ENCODE measurements at regions not wholly inside any gene's neighbourhood (a gene's known extent, or its start where the extent isn't known, plus 50 kb on each side); places are given as distances from the start of the nearest gene placed in this dataset.
"Not testable (repeated sequence)": the region's sequence is repeated elsewhere in the genome, so short reads cannot be mapped to it uniquely, and the experiment has no call there.

- Mint-ChIP-seq H3K9me3 (no peaks in the 10 kb centered on the region), H3K27ac (no peak overlapping the region), H3K4me1 (no peaks in the 10 kb centered on the region), H3K4me3 (no peak overlapping the region), H3K36me3 (no peaks in the 10 kb centered on the region)
- ATAC-seq (no peak), DNase-seq (ENCODE audit: low spot score in 2 of 2) (no peak)
Observed at GRCh38 chr14:101284711-101285110, 276.6 kb upstream of the DIO3 start.

- no peaks in the 10 kb centered on the region for H3K36me3 Mint-ChIP-seq
- H3K4me3 Mint-ChIP-seq = no peak overlapping the region
- H3K4me1 Mint-ChIP-seq = no peaks in the 10 kb centered on the region
- no peak for DNase-seq (ENCODE audit: low spot score in 2 of 2)
- ATAC-seq = no peak
- no peak overlapping the region for H3K27ac Mint-ChIP-seq
- H3K9me3 Mint-ChIP-seq = no peaks in the 10 kb centered on the region
Observed at GRCh38 chr14:101286271-101287018, 274.9 kb upstream of the DIO3 start.

- H3K9me3 Mint-ChIP-seq = no peaks in the 10 kb centered on the region
- no peak overlapping the region for H3K4me3 Mint-ChIP-seq
- no peak for ATAC-seq
- H3K27ac Mint-ChIP-seq = no peak overlapping the region
- H3K36me3 Mint-ChIP-seq = no peaks in the 10 kb centered on the region
- DNase-seq (ENCODE audit: low spot score in 2 of 2) = no peak
- H3K4me1 Mint-ChIP-seq = no peaks in the 10 kb centered on the region
Observed at GRCh38 chr14:101288436-101289229, 272.7 kb upstream of the DIO3 start.

GRCh38 chr14:101289230-101289690, 272.0 kb upstream of the DIO3 start:
- Mint-ChIP-seq H3K9me3 (no peaks in the 10 kb centered on the region), H3K4me1 (no peaks in the 10 kb centered on the region), H3K36me3 (no peaks in the 10 kb centered on the region), H3K27ac (no peak overlapping the region), H3K4me3 (no peak overlapping the region)
- ATAC-seq (no peak), DNase-seq (ENCODE audit: low spot score in 2 of 2) (no peak)

- DNase-seq (ENCODE audit: low spot score in 2 of 2) (no peak), ATAC-seq (no peak)
- no peaks in the 10 kb centered on the region for H3K9me3 Mint-ChIP-seq
- H3K27ac Mint-ChIP-seq = no peak overlapping the region
- H3K4me1 Mint-ChIP-seq = no peaks in the 10 kb centered on the region
- no peaks in the 10 kb centered on the region for H3K36me3 Mint-ChIP-seq
- H3K4me3 Mint-ChIP-seq = no peak overlapping the region
Observed at GRCh38 chr14:101289911-101290310, 271.4 kb upstream of the DIO3 start.

- ATAC-seq (no peak), DNase-seq (ENCODE audit: low spot score in 2 of 2) (no peak)
- Mint-ChIP-seq H3K4me1 (no peaks in the 10 kb centered on the region), H3K4me3 (no peak overlapping the region), H3K27ac (no peak overlapping the region), H3K9me3 (no peaks in the 10 kb centered on the region), H3K36me3 (no peaks in the 10 kb centered on the region)
Observed at GRCh38 chr14:101290611-101291010, 270.7 kb upstream of the DIO3 start.

GRCh38 chr14:101291390-101291789, 269.9 kb upstream of the DIO3 start:
- no peak overlapping the region for H3K4me3 Mint-ChIP-seq
- H3K36me3 Mint-ChIP-seq = no peaks in the 10 kb centered on the region
- DNase-seq (ENCODE audit: low spot score in 2 of 2) (no peak), ATAC-seq (no peak)
- H3K27ac Mint-ChIP-seq = no peak overlapping the region
- peaks cover 1% of the 10 kb centered on the region for H3K9me3 Mint-ChIP-seq
- no peaks in the 10 kb centered on the region for H3K4me1 Mint-ChIP-seq

- no peak for ATAC-seq
- Mint-ChIP-seq H3K27ac (no peak overlapping the region), H3K9me3 (peaks cover 4% of the 10 kb centered on the region), H3K4me3 (no peak overlapping the region), H3K36me3 (no peaks in the 10 kb centered on the region), H3K4me1 (no peaks in the 10 kb centered on the region)
- DNase-seq (ENCODE audit: low spot score in 2 of 2) = no peak
Observed at GRCh38 chr14:101292448-101292847, 268.8 kb upstream of the DIO3 start.

- H3K36me3 Mint-ChIP-seq = no peaks in the 10 kb centered on the region
- H3K4me1 Mint-ChIP-seq = no peaks in the 10 kb centered on the region
Observed at GRCh38 chr14:101293605-101294004, 267.7 kb upstream of the DIO3 start.

GRCh38 chr14:101294136-101294535, 267.2 kb upstream of the DIO3 start:
- H3K27ac Mint-ChIP-seq = no peak overlapping the region
- DNase-seq (ENCODE audit: low spot score in 2 of 2) = no peak
- H3K36me3 Mint-ChIP-seq = no peaks in the 10 kb centered on the region
- H3K4me3 Mint-ChIP-seq = no peak overlapping the region
- peaks cover 8% of the 10 kb centered on the region for H3K9me3 Mint-ChIP-seq
- H3K4me1 Mint-ChIP-seq = no peaks in the 10 kb centered on the region
- no peak for ATAC-seq

More at GRCh38 chr14:101293605-101294004, 267.7 kb upstream of the DIO3 start:
- peaks cover 8% of the 10 kb centered on the region for H3K9me3 Mint-ChIP-seq
- ATAC-seq (no peak), DNase-seq (ENCODE audit: low spot score in 2 of 2) (no peak)
- H3K4me3 Mint-ChIP-seq = no peak overlapping the region
- H3K27ac Mint-ChIP-seq = no peak overlapping the region

- H3K4me3 Mint-ChIP-seq; ATAC-seq; H3K4me1 Mint-ChIP-seq; H3K9me3 Mint-ChIP-seq; H3K36me3 Mint-ChIP-seq; H3K27ac Mint-ChIP-seq; DNase-seq (ENCODE audit: low spot score in 2 of 2): not testable (repeated sequence)
Observed at GRCh38 chr14:101299781-101300180, 261.5 kb upstream of the DIO3 start.

- Mint-ChIP-seq H3K9me3 (peaks cover 8% of the 10 kb centered on the region), H3K4me3 (no peak overlapping the region), H3K36me3 (no peaks in the 10 kb centered on the region), H3K4me1 (no peaks in the 10 kb centered on the region), H3K27ac (no peak overlapping the region)
- no peak for DNase-seq (ENCODE audit: low spot score in 2 of 2)
- ATAC-seq = no peak
Observed at GRCh38 chr14:101301011-101301410, 260.3 kb upstream of the DIO3 start.

- H3K4me3 Mint-ChIP-seq; H3K36me3 Mint-ChIP-seq; ATAC-seq; DNase-seq (ENCODE audit: low spot score in 2 of 2); H3K9me3 Mint-ChIP-seq; H3K27ac Mint-ChIP-seq; H3K4me1 Mint-ChIP-seq: not testable (repeated sequence)
Observed at GRCh38 chr14:101307162-101307561, 254.1 kb upstream of the DIO3 start.

- not testable (repeated sequence) for H3K9me3 Mint-ChIP-seq; H3K36me3 Mint-ChIP-seq; ATAC-seq; H3K27ac Mint-ChIP-seq; DNase-seq (ENCODE audit: low spot score in 2 of 2); H3K4me3 Mint-ChIP-seq; H3K4me1 Mint-ChIP-seq
Observed at GRCh38 chr14:101311186-101311585, 250.1 kb upstream of the DIO3 start.

- no peaks in the 10 kb centered on the region for H3K36me3 Mint-ChIP-seq
- no peak overlapping the region for H3K27ac Mint-ChIP-seq
- DNase-seq (ENCODE audit: low spot score in 2 of 2) = no peak
- no peak for ATAC-seq
- peaks cover 12% of the 10 kb centered on the region for H3K9me3 Mint-ChIP-seq
- no peak overlapping the region for H3K4me3 Mint-ChIP-seq
- H3K4me1 Mint-ChIP-seq = no peaks in the 10 kb centered on the region
Observed at GRCh38 chr14:101313268-101313667, 248.0 kb upstream of the DIO3 start.

GRCh38 chr14:101315802-101316296, 245.4 kb upstream of the DIO3 start:
- no peak overlapping the region for H3K27ac Mint-ChIP-seq
- ATAC-seq = no peak

More at GRCh38 chr14:101315802-101316296, 245.4 kb upstream of the DIO3 start:
- Mint-ChIP-seq H3K4me3 (no peak overlapping the region), H3K9me3 (peaks cover 12% of the 10 kb centered on the region), H3K36me3 (no peaks in the 10 kb centered on the region), H3K4me1 (no peaks in the 10 kb centered on the region)
- no peak for DNase-seq (ENCODE audit: low spot score in 2 of 2)

Measured in stimulated activated effector memory CD8-positive, alpha-beta T cell treated with anti-CD3 and anti-CD28 coated beads, Interleukin-12 subunit alpha, Interleukin-12 subunit beta, amount 100 ng/mL, for 72 hours (primary cell).